Left kidney (tissue), 1 donor: ENCODE measurements at regions not wholly inside any gene's neighbourhood (a gene's known extent, or its start where the extent isn't known, plus 50 kb on each side); places are given as distances from the start of the nearest gene placed in this dataset.
"Not testable (repeated sequence)": the region's sequence is repeated elsewhere in the genome, so short reads cannot be mapped to it uniquely, and the experiment has no call there.

Source experiments
- DNase-seq: peaks from one replicate; pipeline ENCODE4 v3.0.0-alpha.2; 2013

DNA sequence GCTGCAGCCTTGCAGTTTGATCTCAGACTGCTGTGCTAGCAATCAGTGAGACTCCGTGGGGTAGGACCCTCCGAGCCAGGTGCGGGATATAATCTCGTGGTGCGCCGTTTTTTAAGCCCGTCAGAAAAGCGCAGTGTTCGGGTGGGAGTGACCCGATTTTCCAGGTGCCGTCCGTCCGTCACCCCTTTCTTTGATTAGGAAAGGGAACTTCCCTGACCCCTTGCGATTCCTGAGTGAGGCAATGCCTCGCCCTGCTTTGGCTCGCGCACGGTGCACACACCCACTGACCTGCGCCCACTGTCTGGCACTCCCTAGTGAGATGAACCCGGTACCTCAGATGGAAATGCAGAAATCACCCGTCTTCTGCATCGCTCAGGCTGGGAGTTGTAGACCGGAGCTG is 203.2 kb downstream of the SNCAIP start:
- not testable (repeated sequence) for DNase-seq

DNA sequence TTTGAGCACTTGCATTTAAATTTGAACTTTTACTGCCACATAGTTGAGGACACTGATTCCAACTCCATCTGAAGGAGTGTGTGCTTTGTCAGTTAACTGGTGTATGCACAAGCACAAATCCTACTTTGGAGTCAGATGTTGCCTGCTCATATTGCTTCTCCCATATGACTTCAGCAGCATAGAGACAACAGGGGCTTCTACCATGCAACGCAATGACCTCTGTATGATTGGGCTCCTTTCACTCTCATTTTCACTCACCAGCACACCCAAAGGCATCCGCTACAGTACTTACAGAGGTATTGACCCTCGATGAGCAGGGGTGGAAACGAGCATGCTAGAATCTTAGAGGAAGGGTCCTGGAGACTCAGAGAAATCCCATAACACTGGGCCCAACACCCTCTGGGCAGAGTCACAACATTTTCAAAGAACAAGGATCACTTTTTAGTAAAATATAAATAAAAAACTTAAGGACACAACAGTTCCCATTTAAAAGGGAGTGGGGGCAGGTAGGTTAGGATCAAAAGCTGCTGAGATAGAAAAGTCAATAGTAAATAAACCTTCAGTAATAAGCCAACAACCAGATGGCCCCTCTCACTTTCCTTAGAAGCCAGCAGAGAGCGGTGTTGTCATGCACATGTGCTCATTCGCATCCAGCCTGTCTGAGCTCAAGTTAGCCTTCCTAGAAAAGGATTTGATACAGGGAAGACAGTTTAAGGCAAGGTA is 203.8 kb downstream of the SNCAIP start:
- DNase-seq = peak; percentile 72

DNA sequence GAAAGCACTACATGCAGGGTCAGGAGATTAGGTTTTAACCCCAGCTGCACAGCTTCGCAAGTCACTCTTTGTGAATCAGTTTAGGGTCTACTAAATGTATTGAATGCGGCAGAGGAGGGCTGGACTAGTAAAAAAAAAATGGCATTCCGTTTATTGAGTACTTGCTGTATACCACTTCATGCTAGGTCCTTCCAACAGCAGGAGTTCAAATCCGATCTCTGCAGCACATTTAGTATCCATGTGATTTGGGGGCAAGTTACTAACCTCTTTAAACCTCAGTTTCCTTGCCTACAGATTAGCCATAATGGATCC is 204.4 kb downstream of the SNCAIP start:
- DNase-seq = no peak

DNA sequence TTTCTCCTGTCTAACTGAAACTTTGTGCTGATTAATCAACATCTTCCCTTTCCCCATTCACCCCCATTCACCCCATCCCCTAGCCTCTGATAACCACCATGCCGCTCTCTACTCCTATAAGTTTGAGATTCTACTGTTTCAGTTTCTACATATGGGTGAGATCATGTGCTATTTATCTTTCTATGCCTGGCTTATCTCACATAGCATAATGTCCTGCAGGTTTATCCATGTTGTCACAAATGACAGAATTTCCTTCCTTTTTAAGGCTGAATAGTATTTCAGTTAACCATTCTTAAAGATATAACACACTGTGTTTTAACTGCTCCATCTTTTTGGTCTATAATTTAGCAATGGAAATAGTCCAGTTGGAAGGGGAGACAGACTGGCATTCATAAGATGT is 205.1 kb downstream of the SNCAIP start:
- no peak for DNase-seq

DNA sequence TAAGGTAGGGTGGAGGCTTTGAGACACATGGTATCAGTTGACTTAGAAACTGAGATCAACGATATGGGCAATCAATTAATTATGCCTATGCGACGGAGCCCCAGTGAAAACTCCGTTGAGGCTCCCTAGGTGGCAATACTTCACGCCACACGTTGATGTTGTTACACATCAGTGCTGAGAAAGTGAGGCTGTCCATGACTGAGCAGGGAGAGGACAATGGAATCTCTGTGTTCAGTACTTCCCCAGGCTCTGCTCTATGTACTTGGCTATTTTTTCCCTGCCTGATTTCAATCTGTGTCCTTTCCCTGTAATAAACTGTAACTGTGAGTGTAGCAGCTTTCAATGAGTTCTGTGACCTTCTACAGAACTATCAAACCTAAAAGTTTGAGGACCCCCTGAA is 211.7 kb downstream of the SNCAIP start:
- no peak for DNase-seq

DNA sequence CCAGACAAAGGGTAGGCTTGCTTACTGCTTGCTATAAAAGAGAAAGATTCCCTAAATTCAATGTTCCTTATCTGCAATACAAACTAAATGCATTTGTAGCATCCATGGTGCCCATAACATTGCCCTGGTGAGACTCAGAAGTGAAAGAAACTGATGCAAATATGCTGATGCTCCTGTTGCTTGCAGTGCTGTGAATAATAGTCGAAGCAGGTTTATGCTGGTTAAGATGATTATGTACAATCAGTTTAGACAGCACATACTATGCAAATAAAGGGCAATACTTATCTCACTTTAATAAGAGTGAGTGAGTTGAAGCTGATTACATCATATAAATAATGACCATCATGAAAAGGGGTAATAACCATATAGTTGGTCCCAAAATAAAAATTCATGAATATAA is 215.5 kb downstream of the SNCAIP start:
- no peak for DNase-seq

DNA sequence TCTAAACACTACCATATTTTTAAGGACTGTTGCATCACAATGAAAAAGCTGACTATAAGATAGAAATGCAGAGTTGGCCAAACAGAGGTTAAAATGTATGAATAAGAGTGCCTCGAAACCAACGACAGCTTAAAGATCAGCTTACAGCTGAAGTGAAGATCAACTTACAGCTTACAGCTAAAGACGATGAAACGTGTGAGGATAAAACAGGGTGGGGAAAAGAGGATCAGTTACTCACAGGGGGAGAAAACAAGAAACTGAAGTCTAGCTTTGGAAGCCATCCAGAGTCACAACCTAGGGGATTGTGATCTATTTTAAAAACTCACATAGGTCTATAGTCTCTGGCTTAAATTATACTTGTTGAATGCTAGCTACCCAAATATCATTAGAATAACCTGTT is 220.0 kb downstream of the SNCAIP start:
- DNase-seq = peak; percentile 22

DNA sequence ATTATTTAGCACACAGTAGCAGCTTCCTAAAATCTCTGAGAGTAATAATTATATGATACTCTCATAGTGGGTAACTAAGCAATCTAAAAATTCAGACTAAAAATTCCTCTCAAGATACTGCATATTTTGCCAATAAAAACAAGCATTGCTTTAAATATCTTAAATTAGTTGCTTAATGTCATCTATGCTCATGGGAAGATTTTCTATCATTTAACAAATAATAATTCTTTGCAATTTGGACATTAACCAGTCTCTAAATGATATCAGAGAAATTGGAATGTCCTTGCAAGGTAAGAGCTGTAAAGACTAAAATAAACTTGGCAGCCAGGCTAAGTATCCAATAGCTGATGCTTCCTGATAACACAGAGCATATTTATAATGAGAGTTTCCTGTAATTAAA is 221.8 kb downstream of the SNCAIP start:
- no peak for DNase-seq

DNA sequence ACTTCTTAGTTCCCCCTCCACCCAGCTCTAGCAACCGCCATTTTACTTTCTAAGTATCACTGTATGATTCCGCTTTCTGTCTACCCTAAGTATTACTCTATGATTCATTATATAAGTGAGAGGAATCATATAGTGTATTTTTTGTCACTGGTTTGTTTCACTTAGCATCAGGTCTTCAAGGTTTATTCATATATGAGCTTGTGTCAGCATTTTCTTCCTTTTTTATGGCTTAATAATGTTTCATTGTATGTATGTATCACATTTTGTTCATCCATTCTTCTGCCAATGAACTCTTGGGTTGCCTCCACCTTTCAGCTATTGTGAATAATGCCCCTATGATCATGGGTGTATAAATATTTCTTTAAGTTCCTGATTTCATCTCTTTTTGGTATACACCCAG is 222.8 kb downstream of the SNCAIP start:
- DNase-seq = no peak

DNA sequence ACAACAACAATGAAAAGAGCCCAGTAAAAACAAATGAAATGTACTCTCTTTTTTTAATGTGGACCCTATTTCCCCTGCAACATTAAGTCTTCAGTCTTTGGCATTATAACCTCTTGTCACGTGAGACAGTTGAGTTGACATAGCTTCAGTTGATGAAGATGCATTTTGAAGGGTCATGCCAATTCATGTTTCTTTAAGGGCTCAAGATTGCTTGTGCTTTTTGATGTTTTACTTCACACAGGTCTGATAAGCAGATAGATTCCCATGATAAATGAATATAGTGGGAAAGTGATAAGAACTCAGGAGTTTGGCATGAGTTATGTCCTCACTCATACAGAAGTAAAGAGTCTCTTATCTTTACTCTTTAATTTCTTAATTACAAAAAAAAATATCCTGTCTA is 229.4 kb downstream of the SNCAIP start:
- no peak for DNase-seq

DNA sequence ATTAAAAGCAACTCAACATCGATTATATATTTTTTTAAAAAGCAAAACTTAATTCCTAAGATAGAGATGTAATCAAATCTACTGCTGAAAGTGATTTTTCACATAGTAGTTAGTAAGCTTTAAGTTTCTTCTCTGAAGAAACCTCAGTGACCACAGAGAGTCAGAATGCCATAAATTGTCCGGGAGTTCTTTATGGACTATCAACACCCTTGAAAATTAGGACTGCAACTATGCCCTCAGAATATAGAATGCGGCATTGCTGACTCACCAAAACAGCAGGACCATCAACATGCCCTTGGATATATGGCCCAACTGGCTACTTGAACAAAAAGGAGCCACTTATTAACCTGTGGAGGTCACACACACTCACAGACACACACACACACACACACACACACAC is 228.9 kb upstream of the SNX2 start:
- DNase-seq = no peak

DNA sequence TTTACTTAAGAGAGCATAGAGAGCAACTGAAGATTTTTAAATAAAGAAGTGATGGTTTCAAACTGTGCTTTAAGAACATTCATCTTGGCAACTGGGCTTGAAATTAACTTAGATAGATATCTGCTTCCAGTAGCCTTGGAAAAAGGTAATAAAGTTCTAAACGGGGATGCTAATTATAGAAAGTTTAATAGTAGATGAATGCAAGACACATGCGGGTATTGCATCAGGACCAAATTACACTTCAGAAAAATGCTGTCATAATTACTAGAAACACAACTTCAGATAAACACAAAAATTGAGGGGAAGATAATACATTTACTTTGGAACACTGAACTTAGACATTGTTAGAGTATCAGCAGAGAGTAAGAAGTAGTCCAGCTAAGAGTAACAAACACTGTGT is 227.7 kb upstream of the SNX2 start:
- DNase-seq = no peak

DNA sequence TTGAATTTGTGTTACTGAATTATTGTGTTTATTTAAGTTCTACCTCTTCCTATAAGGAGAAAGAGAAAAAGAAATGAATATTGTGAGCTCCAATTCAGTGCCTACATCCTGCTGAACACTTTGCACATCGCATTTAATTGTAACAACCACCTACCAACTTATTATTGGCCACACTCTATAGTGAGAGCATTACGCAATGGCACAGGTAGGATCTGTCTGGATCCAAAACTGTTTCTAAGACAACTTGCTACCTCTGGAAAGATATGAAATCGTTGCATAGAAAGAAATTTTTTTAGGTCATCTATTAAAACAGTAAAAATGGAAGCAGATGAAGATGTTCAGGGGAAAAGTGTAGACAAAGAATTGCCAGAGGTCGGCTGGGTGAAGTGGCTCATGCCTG is 227.2 kb upstream of the SNX2 start:
- no peak for DNase-seq

DNA sequence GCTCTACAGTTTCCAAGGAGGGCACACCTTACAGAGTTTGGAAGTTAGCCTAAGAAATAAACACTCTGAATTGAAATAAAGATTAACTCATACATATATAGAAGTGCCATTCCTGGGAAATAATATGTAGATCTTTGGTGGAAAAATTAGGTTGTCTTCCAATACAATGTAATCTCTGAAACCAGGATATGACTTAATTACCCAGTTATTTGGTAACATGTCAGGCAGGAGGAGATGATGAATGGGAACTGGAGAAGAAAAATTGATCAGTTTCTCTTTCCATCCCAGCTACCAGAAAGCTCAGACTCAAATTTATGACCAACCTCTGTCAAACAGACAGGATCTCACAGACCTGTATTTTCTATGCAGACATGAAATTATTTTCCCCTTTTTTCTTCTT is 215.2 kb upstream of the SNX2 start:
- no peak for DNase-seq

DNA sequence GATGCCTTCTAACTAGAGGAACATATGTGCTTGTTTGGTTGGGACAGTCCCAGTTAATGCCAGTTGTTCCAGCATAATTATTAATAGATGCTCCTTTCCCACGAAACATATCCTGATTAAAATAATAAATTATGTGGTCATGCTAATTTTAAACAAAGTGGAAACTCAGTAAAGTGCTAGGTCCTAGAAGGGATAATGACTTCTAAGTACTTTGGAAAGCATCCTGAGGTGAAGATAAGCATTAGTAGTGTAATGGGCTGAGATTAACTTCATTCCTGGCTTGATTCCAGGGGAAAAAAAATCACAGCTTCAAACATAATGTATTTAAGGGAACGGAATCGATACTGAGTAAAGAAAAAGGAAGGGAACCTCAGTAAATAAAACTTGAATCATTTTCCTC is 213.7 kb upstream of the SNX2 start:
- no peak for DNase-seq

DNA sequence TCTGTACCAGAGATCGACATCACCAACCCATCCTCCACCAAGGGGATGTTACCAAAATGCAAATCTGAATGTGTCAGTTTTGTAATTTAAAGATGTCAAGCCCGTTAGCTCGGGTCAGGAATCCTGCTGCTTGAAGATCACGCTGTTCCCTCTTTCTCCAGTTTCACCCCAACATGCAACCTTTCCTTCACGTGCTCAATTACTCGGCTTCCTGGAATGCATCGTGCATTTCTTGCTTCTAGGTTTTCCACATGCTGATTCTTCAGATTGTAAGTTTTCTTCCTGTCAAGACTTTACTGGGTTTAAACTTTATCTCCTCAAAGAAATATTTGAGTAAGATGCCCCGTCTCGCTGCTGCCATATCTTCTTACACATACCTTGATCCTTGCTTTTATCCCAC is 209.5 kb upstream of the SNX2 start:
- peak; percentile 17 for DNase-seq

DNA sequence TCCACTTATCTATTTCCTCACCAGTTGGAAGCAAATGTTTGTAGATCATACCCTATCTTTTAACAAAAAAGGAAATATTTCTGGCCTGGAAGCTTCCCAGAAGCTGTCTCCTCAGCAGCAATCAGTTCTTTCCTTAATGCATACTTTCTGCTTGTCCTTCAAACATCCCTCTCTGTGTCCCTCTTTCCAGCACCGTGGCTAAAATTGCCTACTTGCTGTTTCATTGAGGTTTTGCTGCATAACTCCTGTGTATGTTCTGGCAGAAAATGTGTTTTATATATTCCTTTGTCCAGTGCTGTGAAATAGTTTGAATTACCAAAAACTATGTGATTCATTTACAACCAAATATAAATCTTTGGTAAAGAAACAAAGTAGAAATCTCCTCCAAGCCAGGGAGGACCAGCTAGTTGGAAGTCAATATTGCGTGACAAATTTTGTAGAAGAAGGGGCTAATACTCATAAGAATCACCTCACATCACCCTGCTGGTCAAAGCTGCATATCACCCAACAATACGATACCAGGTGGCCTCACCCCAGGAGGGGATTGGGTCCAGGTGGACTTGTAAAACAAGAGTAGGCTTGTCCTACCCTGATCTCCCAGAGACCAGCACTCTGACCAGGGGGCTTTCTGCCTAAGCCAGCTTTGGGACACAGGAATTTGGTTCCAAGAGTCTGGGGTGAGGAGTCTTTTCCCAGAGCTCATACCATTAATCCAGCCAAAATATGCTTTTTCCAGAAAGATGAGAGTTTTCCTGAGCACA is 198.4 kb upstream of the SNX2 start:
- no peak for DNase-seq

DNA sequence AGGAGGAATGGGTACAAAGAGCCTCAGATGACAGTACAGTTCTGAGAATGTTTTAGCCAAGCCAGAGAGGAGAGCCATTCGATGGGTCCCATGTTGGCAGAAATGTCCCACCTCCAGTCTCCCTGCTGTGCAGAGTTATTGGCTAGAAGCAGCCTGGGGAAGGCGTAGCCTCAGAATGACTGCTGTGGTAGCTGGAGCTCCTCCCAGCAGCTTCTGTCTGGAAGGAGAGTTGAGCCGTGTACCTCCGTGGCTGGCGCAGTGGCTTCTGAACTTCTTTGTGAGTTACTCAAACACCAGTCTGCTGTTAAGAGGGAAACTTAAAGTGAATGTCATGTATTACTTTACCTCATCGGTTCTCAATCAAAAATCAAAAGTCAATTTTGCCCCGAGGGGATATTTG is 193.3 kb upstream of the SNX2 start:
- DNase-seq = no peak

DNA sequence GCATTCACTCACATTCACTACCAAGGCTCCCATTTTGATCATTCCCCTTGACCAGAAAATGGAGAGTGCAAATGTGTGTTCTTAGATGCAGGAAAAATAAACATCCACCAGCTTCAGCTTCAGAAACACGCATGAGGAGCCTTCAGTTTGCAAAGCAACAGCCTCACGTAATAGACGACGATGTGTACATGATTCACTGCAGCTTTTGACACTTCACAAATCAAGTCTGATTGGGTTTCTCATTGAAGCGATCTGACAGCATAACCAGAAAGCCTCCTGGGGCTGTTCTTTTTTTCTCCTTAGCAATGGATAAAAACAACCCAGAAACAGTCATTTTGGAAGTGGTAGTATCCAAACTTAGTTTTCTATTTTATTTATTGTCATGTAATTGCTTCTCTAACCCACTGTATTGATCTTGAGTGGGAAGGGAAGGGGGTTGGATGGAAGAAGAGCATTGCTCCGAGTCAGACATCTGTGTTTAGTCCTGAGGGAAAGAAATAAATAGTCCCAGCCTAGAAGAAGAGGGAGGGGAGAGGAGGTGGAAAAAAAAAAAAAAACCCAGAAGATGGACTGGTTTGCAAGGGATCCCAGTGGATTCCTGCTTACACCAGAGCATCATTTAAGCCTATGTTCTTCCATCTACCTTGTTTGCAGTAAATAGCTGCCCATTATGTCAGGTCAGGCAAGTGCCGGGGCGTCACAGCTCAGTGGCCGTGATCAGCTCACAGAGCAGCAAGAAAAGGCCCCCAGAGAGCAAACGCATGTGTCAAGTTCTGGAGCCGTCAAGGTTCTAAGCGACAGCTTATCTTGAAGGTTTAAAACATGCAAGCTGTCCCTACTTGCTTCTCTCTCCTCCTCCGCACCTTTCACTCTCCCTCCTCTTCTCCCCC is 190.2 kb upstream of the SNX2 start:
- peak; percentile 13 for DNase-seq

DNA sequence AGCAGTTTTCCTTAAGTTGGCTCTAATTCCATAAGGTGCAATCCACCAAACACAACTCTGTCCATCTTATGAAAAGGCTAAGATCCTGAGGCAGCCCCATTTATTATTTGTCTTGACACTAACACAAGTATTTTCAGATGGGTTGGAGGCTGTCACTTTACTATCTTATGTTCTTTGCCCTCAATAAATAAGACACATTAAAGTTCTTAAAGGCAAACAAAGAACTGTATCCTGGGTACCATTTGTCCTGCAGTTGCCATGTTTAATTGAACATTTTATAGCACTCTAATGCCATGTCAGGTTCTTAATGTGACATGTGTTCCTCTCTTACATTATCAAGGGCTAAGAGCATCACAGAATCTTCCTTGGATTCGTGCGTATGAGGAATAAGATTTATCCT is 189.5 kb upstream of the SNX2 start:
- no peak for DNase-seq

DNA sequence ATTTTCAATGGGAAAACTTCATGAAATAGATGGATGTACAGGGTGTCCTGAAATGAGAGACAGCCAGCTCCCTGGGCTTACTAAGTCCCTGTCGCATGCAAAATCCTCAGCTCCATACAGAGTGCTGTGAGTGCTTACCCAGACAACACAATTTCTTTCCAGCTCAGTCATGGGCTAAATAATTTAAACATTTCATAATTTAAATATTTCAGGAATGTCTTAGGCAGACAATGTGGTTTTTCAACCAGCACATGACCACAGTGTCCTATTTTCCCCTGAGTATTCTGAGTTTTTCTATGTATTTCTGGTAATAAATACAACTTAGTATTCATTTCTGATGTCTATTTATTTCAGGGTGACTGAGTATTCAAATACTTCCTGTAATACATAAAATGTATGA is 188.5 kb upstream of the SNX2 start:
- DNase-seq = no peak

DNA sequence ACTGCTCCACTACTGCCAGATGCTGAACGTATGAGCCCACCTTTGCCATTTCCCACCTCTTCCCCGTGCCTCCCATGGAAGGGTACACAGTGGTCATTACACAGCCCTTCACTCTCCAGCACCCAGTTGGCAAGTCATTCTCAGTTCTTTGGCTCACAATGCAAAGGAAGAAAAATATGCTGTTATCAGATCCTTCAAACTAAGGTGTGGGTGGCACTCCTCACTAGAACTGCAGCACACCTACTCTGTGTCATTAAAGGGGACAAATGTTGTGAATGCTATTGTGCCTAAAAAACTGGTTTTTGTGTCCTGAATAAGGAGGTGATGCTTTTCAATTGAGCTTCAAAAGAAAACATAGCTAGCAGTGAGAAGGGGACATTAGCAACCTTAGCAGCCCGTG is 183.1 kb upstream of the SNX2 start:
- DNase-seq = no peak

DNA sequence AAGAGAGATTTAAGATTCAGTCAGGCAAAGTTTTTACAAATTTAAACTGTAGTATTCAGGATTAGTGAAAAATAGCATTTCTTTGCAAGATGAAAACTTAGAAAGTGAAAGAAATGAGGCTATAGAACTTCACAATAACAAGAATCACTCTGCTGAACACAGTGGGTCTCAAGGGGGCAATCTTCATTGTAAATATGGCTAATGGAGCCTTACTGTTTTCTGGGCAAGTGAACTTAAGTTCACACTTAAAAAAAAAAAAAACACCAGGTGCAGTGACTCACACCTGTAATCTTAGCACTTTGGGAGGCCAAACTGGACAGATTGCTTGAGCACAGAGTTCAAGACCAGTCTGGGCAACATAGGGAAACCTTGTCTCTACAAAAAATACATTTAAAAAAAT is 175.9 kb upstream of the SNX2 start:
- no peak for DNase-seq
